ENCODE measurements at regions not wholly inside any gene's neighbourhood (a gene's known extent, or its start where the extent isn't known, plus 50 kb on each side); places are given as distances from the start of the nearest gene placed in this dataset.

- TF ChIP-seq EZH2phosphoT487 (IDR thresholded peaks at IDR 0.05; ENCODE audit: borderline replicate concordance, low read length) (no peak), CTCF (conservative IDR thresholded peaks at IDR 0.05; ENCODE audit: low read depth, low read length) (no peak), EZH2 (IDR thresholded peaks at IDR 0.05; ENCODE audit: low read length, unreplicated experiment) (no peak)
Observed at GRCh38 chr12:24573621-24574020, 375.3 kb downstream of the BCAT1 start.

Measured in PC-3 (cell line).